ENCODE measurements at regions not wholly inside any gene's neighbourhood (a gene's known extent, or its start where the extent isn't known, plus 50 kb on each side); places are given as distances from the start of the nearest gene placed in this dataset.

- H3K27me3 ChIP-seq (ENCODE audit: low read depth) = no peaks in the 10 kb centered on the region
- peaks cover 7% of the 10 kb centered on the region for H3K9me3 ChIP-seq (replicated peaks)
- H3K27ac ChIP-seq (replicated peaks) = no peak overlapping the region
- H3K4me3 ChIP-seq = no peak overlapping the region
- no peaks in the 10 kb centered on the region for H3K4me1 ChIP-seq
- DNase-seq = no peak
- no peaks in the 10 kb centered on the region for H3K36me3 ChIP-seq
- TF ChIP-seq CTCF (IDR thresholded peaks at IDR 0.05; ENCODE audit: borderline replicate concordance) = no peak
- intact Hi-C loops (cut with micrococcal nuclease) = no loop called here
Measured at GRCh38 chr18:30134020-30134419, 908.5 kb downstream of the DSC3 start.

GRCh38 chr18:30132959-30133358, 909.6 kb downstream of the DSC3 start:
- H3K27ac ChIP-seq (replicated peaks) = no peak overlapping the region
- intact Hi-C loops (cut with micrococcal nuclease) = no loop called here
- H3K4me1 ChIP-seq = no peaks in the 10 kb centered on the region
- no peaks in the 10 kb centered on the region for H3K36me3 ChIP-seq
- no peak for DNase-seq
- H3K27me3 ChIP-seq (ENCODE audit: low read depth) = no peaks in the 10 kb centered on the region
- H3K9me3 ChIP-seq (replicated peaks) = peaks cover 7% of the 10 kb centered on the region
- TF ChIP-seq CTCF (IDR thresholded peaks at IDR 0.05; ENCODE audit: borderline replicate concordance) = no peak
- no peak overlapping the region for H3K4me3 ChIP-seq

GRCh38 chr18:30121397-30121796, 921.1 kb downstream of the DSC3 start:
- Histone ChIP-seq H3K9me3 (replicated peaks) (peaks cover 29% of the 10 kb centered on the region), H3K36me3 (no peaks in the 10 kb centered on the region), H3K4me1 (no peaks in the 10 kb centered on the region), H3K27me3 (ENCODE audit: low read depth) (no peaks in the 10 kb centered on the region), H3K27ac (replicated peaks) (no peak overlapping the region), H3K4me3 (no peak overlapping the region)
- DNase-seq = no peak
- intact Hi-C loops (cut with micrococcal nuclease) = no loop called here
- no peak for TF ChIP-seq CTCF (IDR thresholded peaks at IDR 0.05; ENCODE audit: borderline replicate concordance)

- H3K27me3 ChIP-seq (ENCODE audit: low read depth) = no peaks in the 10 kb centered on the region
Measured at GRCh38 chr18:30113454-30113853, 929.1 kb downstream of the DSC3 start.

GRCh38 chr18:30106356-30106755, 936.2 kb downstream of the DSC3 start:
- no peak for TF ChIP-seq CTCF (IDR thresholded peaks at IDR 0.05; ENCODE audit: borderline replicate concordance)
- no peaks in the 10 kb centered on the region for H3K9me3 ChIP-seq (replicated peaks)
- H3K27me3 ChIP-seq (ENCODE audit: low read depth) = no peaks in the 10 kb centered on the region
- intact Hi-C loops (cut with micrococcal nuclease) = no loop called here
- H3K4me1 ChIP-seq = no peaks in the 10 kb centered on the region
- no peak for DNase-seq
- H3K4me3 ChIP-seq = no peak overlapping the region
- H3K36me3 ChIP-seq = no peaks in the 10 kb centered on the region
- no peak overlapping the region for H3K27ac ChIP-seq (replicated peaks)

More at GRCh38 chr18:30113454-30113853, 929.1 kb downstream of the DSC3 start:
- intact Hi-C loops (cut with micrococcal nuclease) = no loop called here
- no peaks in the 10 kb centered on the region for H3K4me1 ChIP-seq
- DNase-seq = no peak
- no peak overlapping the region for H3K27ac ChIP-seq (replicated peaks)
- H3K36me3 ChIP-seq = no peaks in the 10 kb centered on the region
- no peak for TF ChIP-seq CTCF (IDR thresholded peaks at IDR 0.05; ENCODE audit: borderline replicate concordance)
- H3K9me3 ChIP-seq (replicated peaks) = peaks cover 9% of the 10 kb centered on the region
- H3K4me3 ChIP-seq = no peak overlapping the region

- intact Hi-C loops (cut with micrococcal nuclease) = no loop called here
- H3K4me3 ChIP-seq = no peak overlapping the region
- no peaks in the 10 kb centered on the region for H3K4me1 ChIP-seq
- no peak overlapping the region for H3K27ac ChIP-seq (replicated peaks)
- no peaks in the 10 kb centered on the region for H3K27me3 ChIP-seq (ENCODE audit: low read depth)
- no peaks in the 10 kb centered on the region for H3K9me3 ChIP-seq (replicated peaks)
- no peak for DNase-seq
- H3K36me3 ChIP-seq = no peaks in the 10 kb centered on the region
- no peak for TF ChIP-seq CTCF (IDR thresholded peaks at IDR 0.05; ENCODE audit: borderline replicate concordance)
Measured at GRCh38 chr18:30103881-30104280, 938.7 kb downstream of the DSC3 start.
